GM19395 (cell line): ENCODE measurements at regions not wholly inside any gene's neighbourhood (a gene's known extent, or its start where the extent isn't known, plus 50 kb on each side); places are given as distances from the start of the nearest gene placed in this dataset.
A peak's percentile ranks its signal among the peaks of the same experiment; 100 is the strongest.
"Not testable (repeated sequence)": the region's sequence is repeated elsewhere in the genome, so short reads cannot be mapped to it uniquely, and the experiment has no call there.

Source experiments
- ATAC-seq: cut with Tn5 transposase; IDR thresholded peaks from one replicate; pipeline ENCODE4 v1.9.1; 2021; ENCODE audit warnings: mild to moderate bottlenecking, moderate library complexity; ENCODE audit not compliant: unreplicated experiment

GRCh38 chr16:29578898-29579297 is 72.7 kb upstream of the NPIPB12 start:
- ATAC-seq: not testable (repeated sequence)

GRCh38 chr16:29581764-29582163 is 75.6 kb upstream of the NPIPB12 start:
- ATAC-seq: not testable (repeated sequence)

- ATAC-seq: not testable (repeated sequence)
Observed at GRCh38 chr16:29591919-29592318, 71.1 kb upstream of the SPN start.

DNA sequence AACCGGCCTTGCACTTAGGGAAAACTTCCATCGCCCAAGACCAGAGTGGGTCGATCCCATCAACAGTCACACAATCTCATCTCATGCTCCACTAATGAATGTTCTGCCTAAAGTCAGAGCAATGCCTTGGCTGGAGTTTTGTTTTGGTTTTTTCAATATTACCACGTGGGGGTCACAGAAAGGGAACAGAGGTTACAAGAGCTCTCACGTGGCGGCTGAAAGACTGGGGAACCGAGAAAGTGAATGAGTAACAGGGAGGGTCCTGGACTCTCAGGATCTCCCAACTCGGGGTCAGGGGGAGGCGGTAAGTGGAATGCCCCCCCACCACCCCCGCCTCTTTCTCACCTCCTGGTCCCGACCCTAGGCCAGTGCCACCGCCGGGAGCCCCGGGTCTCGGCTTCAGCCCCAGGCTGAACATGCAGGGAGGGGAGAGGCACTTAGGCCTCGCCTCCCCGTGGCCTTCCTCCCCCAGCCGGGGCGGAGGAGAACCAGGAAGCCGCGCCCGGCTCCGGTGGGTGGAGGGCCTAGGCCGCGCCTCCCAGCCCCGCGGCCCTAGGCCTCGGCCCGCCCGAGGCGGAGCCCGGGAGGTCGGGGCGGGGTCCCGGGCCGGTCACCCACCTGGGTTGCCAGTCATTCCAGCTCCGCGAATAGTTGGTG is 68.7 kb upstream of the SPN start:
- peak; percentile 49 for ATAC-seq

DNA sequence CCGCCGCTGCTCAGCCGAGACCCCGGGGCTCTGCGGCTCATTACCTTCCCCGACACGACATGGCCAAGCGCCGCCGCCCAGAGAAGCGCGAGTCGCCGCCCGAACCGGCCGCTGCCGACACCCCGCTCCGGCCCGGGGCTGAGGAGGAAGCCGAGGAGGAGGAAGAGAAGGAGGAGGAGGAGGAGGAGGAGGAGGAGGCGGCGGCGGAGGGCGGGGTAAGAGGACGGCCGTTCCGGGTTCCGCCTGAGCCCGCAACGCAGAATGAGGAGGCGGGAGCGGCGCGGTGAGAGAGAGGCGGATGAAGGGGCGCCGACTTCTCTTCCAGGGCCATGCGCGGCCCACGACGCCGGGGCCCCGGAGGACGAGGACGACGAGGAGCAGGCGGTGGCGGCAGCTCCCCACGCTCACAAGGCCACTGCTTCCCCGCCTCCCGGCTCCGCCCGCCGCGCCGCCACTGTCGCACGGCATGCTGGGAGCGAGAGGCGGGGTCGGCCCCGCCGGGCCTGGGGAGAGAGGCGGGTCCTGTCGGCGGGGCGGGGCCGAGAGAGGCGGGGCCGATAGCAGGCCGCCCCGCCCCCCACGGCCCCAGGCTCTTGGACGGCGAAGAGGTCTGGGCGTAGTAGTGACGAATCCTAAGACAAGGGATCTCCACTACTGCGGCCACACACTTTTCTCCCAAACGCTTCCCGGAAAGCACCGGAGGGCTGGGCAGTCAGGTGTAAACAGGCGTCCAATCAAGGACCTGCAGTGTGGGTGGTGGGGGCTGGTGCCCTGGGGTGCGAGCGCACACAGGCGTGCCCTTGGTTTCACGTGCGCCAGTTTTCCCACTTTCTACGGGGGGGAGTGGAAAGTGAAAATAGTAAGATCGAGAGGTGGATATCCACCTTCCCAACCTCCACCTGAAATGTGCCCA is 67.9 kb upstream of the SPN start:
- ATAC-seq: peak; percentile 63

DNA sequence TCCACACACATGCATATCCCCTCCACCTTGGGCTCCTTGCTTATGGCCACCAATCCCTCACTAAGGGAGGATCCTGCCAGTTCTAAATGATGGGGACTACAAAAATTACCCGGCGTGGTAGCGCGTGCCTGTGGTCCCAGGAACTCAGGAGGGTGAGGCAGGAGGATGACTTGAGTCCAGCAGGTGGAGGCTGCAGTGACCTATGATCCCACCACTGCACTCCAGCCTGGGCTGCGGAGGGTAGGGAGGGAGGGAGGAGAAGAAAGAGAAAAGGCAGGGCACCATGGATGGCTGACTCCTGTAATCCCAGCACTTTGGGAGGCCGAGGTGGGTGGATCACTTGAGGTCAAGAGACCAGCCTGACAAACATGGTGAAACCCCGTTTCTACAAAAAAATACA is 66.0 kb upstream of the SPN start:
- not testable (repeated sequence) for ATAC-seq

- ATAC-seq: not testable (repeated sequence)
Observed at GRCh38 chr16:29600111-29601000, 62.7 kb upstream of the SPN start.

DNA sequence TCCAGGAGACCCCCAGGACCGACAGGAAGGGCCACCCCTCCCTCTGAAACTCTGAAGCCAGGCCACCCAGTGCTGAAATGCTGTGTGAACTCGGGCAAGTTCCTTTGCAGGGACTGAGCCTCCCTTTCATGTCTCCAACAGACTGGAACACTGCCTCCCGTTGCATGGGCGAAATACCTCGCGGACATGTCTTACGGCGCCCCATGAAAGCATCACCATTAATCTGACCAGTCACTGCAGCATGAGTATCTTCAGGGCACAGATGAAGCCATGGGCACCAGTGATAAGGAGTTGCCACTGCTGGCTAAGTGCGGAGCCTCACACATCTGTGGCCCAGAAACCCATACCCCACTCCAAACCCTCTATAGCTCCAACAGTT is 60.8 kb upstream of the SPN start:
- not testable (repeated sequence) for ATAC-seq

GRCh38 chr16:29602683-29603088 is 60.4 kb upstream of the SPN start:
- ATAC-seq: not testable (repeated sequence)

GRCh38 chr16:29604631-29605549 is 58.2 kb upstream of the SPN start:
- ATAC-seq: not testable (repeated sequence)

- not testable (repeated sequence) for ATAC-seq
Observed at GRCh38 chr16:29605593-29606205, 57.3 kb upstream of the SPN start.

DNA sequence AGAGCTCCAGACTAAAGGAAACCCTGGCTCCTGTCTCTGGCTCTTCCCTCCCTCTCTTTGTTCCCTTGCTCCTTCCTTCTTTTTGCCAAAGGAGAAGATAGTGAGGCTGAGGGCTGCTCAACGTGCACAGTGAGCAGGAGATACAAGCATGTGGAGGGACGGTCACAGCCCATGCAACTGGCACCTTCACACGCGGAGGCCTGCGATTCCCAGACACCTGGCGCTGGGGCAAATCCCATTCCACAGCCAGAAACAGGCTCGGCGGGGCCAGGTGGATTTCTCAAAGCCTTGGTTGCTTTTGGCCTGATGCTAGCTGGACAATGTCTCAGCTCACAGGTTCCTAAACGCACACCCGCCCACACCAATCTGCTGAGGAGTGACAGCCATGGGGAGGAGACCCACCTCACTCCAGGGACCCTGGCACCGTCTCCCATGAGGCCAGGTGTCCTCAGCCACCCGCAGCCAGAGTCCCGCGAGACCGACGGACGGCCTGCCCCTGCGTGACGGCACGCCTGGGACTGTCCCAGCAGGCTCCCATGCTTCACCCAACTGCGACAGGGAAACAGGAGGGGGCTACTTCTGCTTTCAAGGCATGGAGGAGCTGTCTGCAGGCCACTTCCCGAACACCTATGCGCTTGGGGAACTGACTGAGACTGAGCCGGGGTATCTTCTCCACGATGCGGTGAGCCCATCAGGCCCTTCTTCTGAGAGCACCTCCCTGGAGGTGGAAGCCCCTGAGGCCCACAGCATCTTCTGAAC is 56.2 kb upstream of the SPN start:
- not testable (repeated sequence) for ATAC-seq

GRCh38 chr16:29607428-29607823 is 55.6 kb upstream of the SPN start:
- ATAC-seq: not testable (repeated sequence)

DNA sequence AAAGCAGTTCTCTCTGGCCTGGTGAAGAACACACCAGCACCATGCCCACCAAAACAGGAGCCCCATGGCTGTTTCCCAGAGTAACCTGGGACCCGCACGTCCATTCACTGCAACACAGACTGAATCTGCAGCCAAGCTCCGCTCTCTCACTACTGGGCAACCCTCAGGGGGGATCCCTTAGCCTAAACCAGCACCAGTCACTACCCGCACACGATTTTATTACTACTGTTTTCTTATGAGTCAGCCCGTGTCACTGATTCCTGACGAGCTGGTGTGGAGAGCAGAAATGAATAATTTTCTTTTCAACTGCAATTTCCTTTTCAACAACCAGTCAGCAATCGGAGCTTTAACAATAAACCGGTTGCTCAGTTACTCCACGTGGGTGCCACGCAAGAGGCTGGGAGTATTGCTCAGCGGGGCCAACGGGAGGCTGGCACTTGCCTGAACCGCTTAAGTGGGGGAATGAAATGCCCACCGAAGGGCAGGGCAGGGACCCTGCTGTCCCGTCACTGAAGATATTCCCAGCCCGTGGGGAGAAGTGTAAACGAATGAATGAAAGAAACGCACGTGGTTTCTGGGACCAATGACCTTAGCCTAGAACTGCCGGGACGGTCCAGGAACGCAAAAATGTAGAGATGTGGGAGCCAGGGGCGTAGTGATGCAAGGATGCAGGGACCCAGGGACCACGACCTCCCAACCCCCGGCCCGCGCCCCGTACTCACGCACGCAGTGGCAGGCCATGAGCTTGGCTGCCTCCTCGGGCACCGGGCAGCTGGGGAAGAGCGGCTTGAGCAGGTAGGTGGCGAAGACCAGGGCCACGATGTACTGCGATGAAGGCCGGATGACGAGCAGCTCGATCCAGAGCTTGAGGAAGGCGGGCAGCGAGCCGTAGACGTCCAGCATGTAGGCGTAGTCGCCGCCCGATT is 50.4 kb upstream of the SPN start:
- ATAC-seq: peak; percentile 52
